Endothelial cell of umbilical vein (primary cell): ENCODE measurements at regions not wholly inside any gene's neighbourhood (a gene's known extent, or its start where the extent isn't known, plus 50 kb on each side); places are given as distances from the start of the nearest gene placed in this dataset.

Experiments
- BruUV-seq: library from RNA; stranded (reverse); fragments of 400-500 nt; replicated peaks from 2 replicates; lab custom pipeline; 2021; lab: Mats Ljungman, UMichigan
- CTCF ChIA-PET: fragments of 300-600, 350-600 bp; sonication (Branson Sonifier 250); formaldehyde crosslinking; loops from one replicate; lab custom pipeline; 2021; ENCODE audit warnings: antibody characterized with exemption, inconsistent platforms; lab: Charles Lee
- POLR2A ChIA-PET: fragments of 300-600, 350-600 bp; sonication (Branson Sonifier 250); formaldehyde crosslinking; loops from one replicate; lab custom pipeline; 2021; ENCODE audit warnings: antibody characterized with exemption, inconsistent platforms; lab: Charles Lee
- DNase-seq: peaks from one replicate; pipeline ENCODE4 v3.0.0-alpha.2; 2011; ENCODE audit warnings: low read depth, low spot score
- FAIRE-seq: peaks from 2 replicates; lab custom pipeline; 2011; peaks lifted over from hg19 to GRCh38; lab: Jason Lieb, UNC
- H2AFZ ChIP-seq: 2 replicates; pipeline ENCODE4 v1.6.0; 2012; ENCODE audit warnings: low read depth, low read length, control low read depth, inconsistent platforms
- H3K27ac ChIP-seq: 2 replicates; pipeline ENCODE4 v1.5.1; 2011; ENCODE audit warnings: low read depth, mild to moderate bottlenecking, control low read depth, low read length, moderate library complexity; ENCODE audit not compliant: insufficient read depth
- H3K27me3 ChIP-seq, 2 experiments: 2 replicates each; pipeline versions ENCODE4 v1.6.0 to v1.6.1; 2011; ENCODE audit warnings: low read length in 2 of 2, mixed read lengths in 1 of 2; ENCODE audit not compliant: control insufficient read depth in 2 of 2, insufficient read depth in 2 of 2
- H3K36me3 ChIP-seq, 2 experiments: 2 replicates in 1 of 2; 3 replicates in 1 of 2; pipeline ENCODE4 v1.5.1; 2011; ENCODE audit warnings: low read length in 2 of 2, mild to moderate bottlenecking in 1 of 2, moderate library complexity in 1 of 2; ENCODE audit not compliant: control insufficient read depth in 2 of 2, insufficient read depth in 2 of 2; ENCODE audit errors: extremely low read depth in 1 of 2
- H3K4me1 ChIP-seq: 3 replicates; pipeline ENCODE4 v1.5.1; 2011; ENCODE audit warnings: mild to moderate bottlenecking, low read length; ENCODE audit not compliant: control insufficient read depth, insufficient read depth; ENCODE audit errors: extremely low read depth
- H3K4me2 ChIP-seq: 2 replicates; pipeline ENCODE4 v1.6.1; 2011; ENCODE audit warnings: low read length, control low read depth, mixed read lengths; ENCODE audit not compliant: insufficient read depth
- H3K4me3 ChIP-seq, 3 experiments: fragments of 200-600 bp in 1 of 3; sonication (generic), shearing (Covaris generic) in 1 of 3; replicated peaks in 1 of 3; 2 replicates each; pipeline ENCODE4 v1.5.1; 2011 to 2016; ENCODE audit warnings: control low read depth in 3 of 3, low read length in 3 of 3, mild to moderate bottlenecking in 2 of 3, inconsistent platforms in 1 of 3, low read depth in 1 of 3, moderate library complexity in 1 of 3; ENCODE audit not compliant: insufficient read depth in 1 of 3
- H3K79me2 ChIP-seq: 2 replicates; pipeline ENCODE4 v1.6.0; 2012; ENCODE audit warnings: low read length, inconsistent platforms; ENCODE audit not compliant: control insufficient read depth, insufficient read depth
- H3K9ac ChIP-seq: replicated peaks from 2 replicates; pipeline ENCODE3; 2011; ENCODE audit warnings: low read length, control low read depth; ENCODE audit not compliant: insufficient read depth; ENCODE audit errors: extremely low read depth
- H3K9me1 ChIP-seq: replicated peaks from 3 replicates; pipeline ENCODE4 v1.6.0; 2011; ENCODE audit warnings: mild to moderate bottlenecking, low read length; ENCODE audit not compliant: control insufficient read depth, insufficient read depth; ENCODE audit errors: extremely low read depth
- H3K9me3 ChIP-seq: replicated peaks from 2 replicates; pipeline ENCODE4 v1.5.1; 2012; ENCODE audit warnings: low read length, inconsistent platforms; ENCODE audit not compliant: control insufficient read depth, insufficient read depth
- H4K20me1 ChIP-seq: replicated peaks from 2 replicates; pipeline ENCODE3; 2011; ENCODE audit warnings: mild to moderate bottlenecking, low read length; ENCODE audit not compliant: control insufficient read depth, insufficient read depth; ENCODE audit errors: extremely low read depth
- EZH2 ChIP-seq: IDR thresholded peaks from 2 replicates; pipeline ENCODE4 v1.6.1; 2012; ENCODE audit warnings: borderline replicate concordance, low read depth, mild to moderate bottlenecking, moderate library complexity, low read length, inconsistent platforms; ENCODE audit not compliant: severe bottlenecking
- FOS ChIP-seq: IDR thresholded peaks from 2 replicates; pipeline ENCODE4 v1.6.1; 2011; ENCODE audit warnings: mild to moderate bottlenecking, low read length, moderate library complexity, borderline replicate concordance; ENCODE audit not compliant: insufficient read depth
- GATA2 ChIP-seq: IDR thresholded peaks from 2 replicates; pipeline ENCODE4 v1.7.0; 2011; ENCODE audit warnings: low read depth, mild to moderate bottlenecking, moderate library complexity, mixed read lengths, low read length; ENCODE audit not compliant: insufficient read length, insufficient read depth
- JUN ChIP-seq: IDR thresholded peaks from 2 replicates; pipeline ENCODE4 v1.6.1; 2011; ENCODE audit warnings: borderline replicate concordance, low read depth; ENCODE audit not compliant: insufficient read length, insufficient read depth
- MYC ChIP-seq: IDR thresholded peaks from one replicate; pipeline ENCODE4 v1.6.1; 2011; ENCODE audit warnings: mild to moderate bottlenecking, low read depth, low read length
- POLR2A ChIP-seq: IDR thresholded peaks from 2 replicates; pipeline ENCODE4 v1.6.1; 2012; ENCODE audit warnings: low read depth, mild to moderate bottlenecking, control low read depth, low read length
- POLR2AphosphoS5 ChIP-seq: IDR thresholded peaks from 2 replicates; pipeline ENCODE4 v1.6.1; 2012; ENCODE audit warnings: low read depth, mild to moderate bottlenecking, control low read depth, low read length, moderate library complexity; ENCODE audit not compliant: insufficient read depth
- dilution Hi-C: fragments of 300-500 bp; cut with MboI; formaldehyde crosslinking; loops from one replicate; pipeline ENCODE4 v1.15.0; 2019; ENCODE audit warnings: low sequenced_read_pairs; ENCODE audit not compliant: extremely low pct_ligation_motif_present
- intact Hi-C: fragments of 100-400 bp; cut with micrococcal nuclease; formaldehyde crosslinking; loops from one replicate; pipeline ENCODE4 v1.10.0; 2022
- TF ChIP-seq, protein P1 (sequence below), 2 donors: IDR thresholded peaks; 1 replicate in 1 of 2; 2 replicates in 1 of 2; pipeline ENCODE4 v1.5.1; 2011; ENCODE audit warnings: low read length in 2 of 2, mild to moderate bottlenecking in 2 of 2, moderate library complexity in 2 of 2, control low read depth in 1 of 2, inconsistent platforms in 1 of 2, low read depth in 1 of 2; ENCODE audit not compliant: insufficient read depth in 1 of 2; ENCODE audit errors: extremely low read depth in 1 of 2
- TF ChIP-seq, protein P2 (sequence below): IDR thresholded peaks from 2 replicates; pipeline ENCODE4 v1.6.1; 2011; ENCODE audit not compliant: insufficient read depth, insufficient read length

DNA sequence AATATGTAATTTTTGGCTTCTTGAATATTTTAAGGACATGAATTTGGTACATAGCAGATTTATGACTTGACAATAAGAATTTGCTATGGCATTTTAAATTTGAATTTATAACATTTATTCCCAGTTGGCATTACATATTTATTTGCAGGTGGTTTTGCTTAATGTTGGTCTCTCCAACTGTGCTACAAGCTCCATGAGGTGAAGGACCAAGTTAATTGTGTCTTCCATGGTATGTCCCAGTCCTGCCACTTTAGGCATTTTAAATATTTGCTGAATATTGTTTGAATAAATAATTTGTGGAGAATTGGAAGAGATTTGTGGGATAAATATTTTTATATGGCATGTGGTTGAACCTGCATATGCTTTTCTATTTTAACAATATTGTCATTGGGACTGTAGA, 253.4 kb upstream of the RIOK2 start:
- Histone ChIP-seq H3K36me3 (no peaks in the 10 kb centered on the region), H4K20me1 (no peaks in the 10 kb centered on the region), H3K9ac (no peak overlapping the region), H3K79me2 (no peaks in the 10 kb centered on the region), H2AFZ (no peak overlapping the region), H3K27ac (no peak overlapping the region), H3K27me3 (no peaks in the 10 kb centered on the region), H3K4me2 (no peak overlapping the region), H3K9me3 (no peaks in the 10 kb centered on the region), H3K4me3 (no peak overlapping the region), H3K9me1 (no peaks in the 10 kb centered on the region), H3K4me1 (no peaks in the 10 kb centered on the region)
- no peak for TF ChIP-seq POLR2A
- TF ChIP-seq EZH2: no peak
- TF ChIP-seq MYC: no peak
- TF ChIP-seq FOS: no peak
- TF ChIP-seq, protein P1, sequence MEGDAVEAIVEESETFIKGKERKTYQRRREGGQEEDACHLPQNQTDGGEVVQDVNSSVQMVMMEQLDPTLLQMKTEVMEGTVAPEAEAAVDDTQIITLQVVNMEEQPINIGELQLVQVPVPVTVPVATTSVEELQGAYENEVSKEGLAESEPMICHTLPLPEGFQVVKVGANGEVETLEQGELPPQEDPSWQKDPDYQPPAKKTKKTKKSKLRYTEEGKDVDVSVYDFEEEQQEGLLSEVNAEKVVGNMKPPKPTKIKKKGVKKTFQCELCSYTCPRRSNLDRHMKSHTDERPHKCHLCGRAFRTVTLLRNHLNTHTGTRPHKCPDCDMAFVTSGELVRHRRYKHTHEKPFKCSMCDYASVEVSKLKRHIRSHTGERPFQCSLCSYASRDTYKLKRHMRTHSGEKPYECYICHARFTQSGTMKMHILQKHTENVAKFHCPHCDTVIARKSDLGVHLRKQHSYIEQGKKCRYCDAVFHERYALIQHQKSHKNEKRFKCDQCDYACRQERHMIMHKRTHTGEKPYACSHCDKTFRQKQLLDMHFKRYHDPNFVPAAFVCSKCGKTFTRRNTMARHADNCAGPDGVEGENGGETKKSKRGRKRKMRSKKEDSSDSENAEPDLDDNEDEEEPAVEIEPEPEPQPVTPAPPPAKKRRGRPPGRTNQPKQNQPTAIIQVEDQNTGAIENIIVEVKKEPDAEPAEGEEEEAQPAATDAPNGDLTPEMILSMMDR (IDR thresholded peaks at IDR 0.05; ENCODE audit: extremely low read depth in 1 of 2, insufficient read depth in 1 of 2, low read depth in 1 of 2, low read length in 2 of 2): no peak
- no peak for TF ChIP-seq POLR2AphosphoS5
- TF ChIP-seq, protein P2, sequence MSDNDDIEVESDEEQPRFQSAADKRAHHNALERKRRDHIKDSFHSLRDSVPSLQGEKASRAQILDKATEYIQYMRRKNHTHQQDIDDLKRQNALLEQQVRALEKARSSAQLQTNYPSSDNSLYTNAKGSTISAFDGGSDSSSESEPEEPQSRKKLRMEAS: no peak
- no peak for TF ChIP-seq GATA2
- no peak for TF ChIP-seq JUN
- DNase-seq: no peak
- POLR2A ChIA-PET: no interaction called here
- dilution Hi-C loops (no loop called here), intact Hi-C loops (no loop called here)
- CTCF ChIA-PET: no interaction called here
- FAIRE-seq: no peak
- no TSS peak for BruUV-seq
